Suprapubic skin (tissue), 4 donors: ENCODE measurements at regions not wholly inside any gene's neighbourhood (a gene's known extent, or its start where the extent isn't known, plus 50 kb on each side); places are given as distances from the start of the nearest gene placed in this dataset.

ENCODE experiments used
- POLR2A ChIP-seq, 2 donors: fragments of 450-650 bp; IDR thresholded peaks; one replicate each; pipeline ENCODE4 v1.6.1; 2017; ENCODE audit warnings: antibody characterized with exemption in 2 of 2, mild to moderate bottlenecking in 2 of 2, moderate library complexity in 2 of 2
- POLR2AphosphoS5 ChIP-seq, 3 donors: sonication (generic); formaldehyde crosslinking; IDR thresholded peaks; one replicate each; pipeline ENCODE4 v1.6.1; 2017; ENCODE audit warnings: antibody characterized with exemption in 3 of 3
- TF ChIP-seq, protein P1 (sequence below), 2 donors: fragments of 200-600 bp in 1 of 2; fragments of 450-650 bp in 1 of 2; sonication (generic) in 1 of 2; IDR thresholded peaks; one replicate each; pipeline ENCODE4 v1.5.1; 2016 to 2019; ENCODE audit warnings: antibody characterized with exemption in 2 of 2, mild to moderate bottlenecking in 1 of 2, moderate library complexity in 1 of 2

DNA sequence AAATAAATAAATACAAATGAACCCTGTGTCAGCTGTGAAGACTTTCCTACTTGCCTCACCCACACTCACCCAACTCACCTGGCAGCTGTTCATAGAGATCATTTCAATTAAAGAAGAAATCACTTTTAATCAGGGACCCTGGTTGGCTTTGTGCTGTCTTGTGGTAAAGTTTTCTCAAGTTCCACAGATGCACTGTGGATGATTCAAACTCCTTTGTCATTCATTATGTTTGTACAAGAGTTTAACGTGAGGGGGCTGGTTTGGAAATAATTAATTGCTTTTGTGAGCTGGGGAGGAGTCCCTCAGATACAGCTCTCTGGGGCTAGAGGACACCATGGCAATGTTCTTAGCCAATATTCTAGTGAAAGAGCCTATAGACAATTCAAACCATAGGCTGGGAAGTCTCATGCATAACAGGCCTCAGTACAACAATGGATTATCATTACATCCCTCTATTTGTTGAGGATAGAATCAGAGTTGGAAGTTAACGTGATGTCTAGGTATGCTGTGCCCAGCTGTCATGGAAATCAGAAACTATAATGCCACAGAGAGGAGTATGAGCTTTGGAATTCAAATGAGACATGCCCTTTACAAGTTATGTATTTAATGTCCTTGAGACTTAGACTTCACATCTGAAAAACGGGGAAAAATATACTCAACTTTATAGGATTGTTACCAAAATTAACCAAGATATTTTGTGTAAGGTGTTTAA is 698.5 kb downstream of the KCNA4 start:
- TF ChIP-seq POLR2A (IDR thresholded peaks at IDR 0.05) (no peak), POLR2AphosphoS5 (IDR thresholded peaks at IDR 0.05) (no peak)
- TF ChIP-seq, protein P1, sequence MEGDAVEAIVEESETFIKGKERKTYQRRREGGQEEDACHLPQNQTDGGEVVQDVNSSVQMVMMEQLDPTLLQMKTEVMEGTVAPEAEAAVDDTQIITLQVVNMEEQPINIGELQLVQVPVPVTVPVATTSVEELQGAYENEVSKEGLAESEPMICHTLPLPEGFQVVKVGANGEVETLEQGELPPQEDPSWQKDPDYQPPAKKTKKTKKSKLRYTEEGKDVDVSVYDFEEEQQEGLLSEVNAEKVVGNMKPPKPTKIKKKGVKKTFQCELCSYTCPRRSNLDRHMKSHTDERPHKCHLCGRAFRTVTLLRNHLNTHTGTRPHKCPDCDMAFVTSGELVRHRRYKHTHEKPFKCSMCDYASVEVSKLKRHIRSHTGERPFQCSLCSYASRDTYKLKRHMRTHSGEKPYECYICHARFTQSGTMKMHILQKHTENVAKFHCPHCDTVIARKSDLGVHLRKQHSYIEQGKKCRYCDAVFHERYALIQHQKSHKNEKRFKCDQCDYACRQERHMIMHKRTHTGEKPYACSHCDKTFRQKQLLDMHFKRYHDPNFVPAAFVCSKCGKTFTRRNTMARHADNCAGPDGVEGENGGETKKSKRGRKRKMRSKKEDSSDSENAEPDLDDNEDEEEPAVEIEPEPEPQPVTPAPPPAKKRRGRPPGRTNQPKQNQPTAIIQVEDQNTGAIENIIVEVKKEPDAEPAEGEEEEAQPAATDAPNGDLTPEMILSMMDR (IDR thresholded peaks at IDR 0.05): no peak
